ENCODE measurements at regions not wholly inside any gene's neighbourhood (a gene's known extent, or its start where the extent isn't known, plus 50 kb on each side); places are given as distances from the start of the nearest gene placed in this dataset.

GRCh38 chr4:90007494-90008167 is 113.0 kb downstream of the MMRN1 start:
- TF ChIP-seq, protein P1, sequence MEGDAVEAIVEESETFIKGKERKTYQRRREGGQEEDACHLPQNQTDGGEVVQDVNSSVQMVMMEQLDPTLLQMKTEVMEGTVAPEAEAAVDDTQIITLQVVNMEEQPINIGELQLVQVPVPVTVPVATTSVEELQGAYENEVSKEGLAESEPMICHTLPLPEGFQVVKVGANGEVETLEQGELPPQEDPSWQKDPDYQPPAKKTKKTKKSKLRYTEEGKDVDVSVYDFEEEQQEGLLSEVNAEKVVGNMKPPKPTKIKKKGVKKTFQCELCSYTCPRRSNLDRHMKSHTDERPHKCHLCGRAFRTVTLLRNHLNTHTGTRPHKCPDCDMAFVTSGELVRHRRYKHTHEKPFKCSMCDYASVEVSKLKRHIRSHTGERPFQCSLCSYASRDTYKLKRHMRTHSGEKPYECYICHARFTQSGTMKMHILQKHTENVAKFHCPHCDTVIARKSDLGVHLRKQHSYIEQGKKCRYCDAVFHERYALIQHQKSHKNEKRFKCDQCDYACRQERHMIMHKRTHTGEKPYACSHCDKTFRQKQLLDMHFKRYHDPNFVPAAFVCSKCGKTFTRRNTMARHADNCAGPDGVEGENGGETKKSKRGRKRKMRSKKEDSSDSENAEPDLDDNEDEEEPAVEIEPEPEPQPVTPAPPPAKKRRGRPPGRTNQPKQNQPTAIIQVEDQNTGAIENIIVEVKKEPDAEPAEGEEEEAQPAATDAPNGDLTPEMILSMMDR (conservative IDR thresholded peaks at IDR 0.05; ENCODE audit: low read depth, low read length) = no peak
- H3K4me3 ChIP-seq (ENCODE audit: low read depth, low read length) = no peak overlapping the region
- DNase-seq (ENCODE audit: low read depth) = no peak

GRCh38 chr4:90012918-90013317 is 114.3 kb upstream of the CCSER1 start:
- no peak for DNase-seq (ENCODE audit: low read depth)
- TF ChIP-seq, protein P1 (conservative IDR thresholded peaks at IDR 0.05; ENCODE audit: low read depth, low read length) = no peak
- H3K4me3 ChIP-seq (ENCODE audit: low read depth, low read length) = no peak overlapping the region

DNA sequence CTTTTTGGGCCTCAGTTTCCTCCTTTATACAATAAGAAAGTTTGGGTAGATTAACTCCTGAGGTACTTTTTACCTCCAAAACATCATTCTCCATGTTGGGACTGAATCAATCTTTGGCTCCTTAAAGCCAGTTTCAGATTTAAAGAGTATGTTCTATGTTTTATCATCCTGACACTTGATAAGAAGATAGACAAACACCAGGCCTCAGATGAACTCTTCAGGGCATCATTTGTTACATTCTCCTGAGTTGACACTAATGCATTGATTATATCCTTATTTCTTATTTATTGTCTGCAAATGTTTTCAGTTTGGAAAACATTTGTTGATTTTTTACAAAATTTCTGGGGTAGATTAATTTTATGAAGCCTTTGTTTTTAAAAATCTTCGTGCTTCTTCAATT is 102.7 kb upstream of the CCSER1 start:
- TF ChIP-seq, protein P1 (conservative IDR thresholded peaks at IDR 0.05; ENCODE audit: low read depth, low read length) = no peak

GRCh38 chr4:90025248-90025647 is 101.9 kb upstream of the CCSER1 start:
- H3K4me3 ChIP-seq (ENCODE audit: low read depth, low read length) = no peak overlapping the region

More for the DNA sequence above, 102.7 kb upstream of the CCSER1 start:
- no peak overlapping the region for H3K4me3 ChIP-seq (ENCODE audit: low read depth, low read length)
- DNase-seq (ENCODE audit: low read depth) = no peak

DNA sequence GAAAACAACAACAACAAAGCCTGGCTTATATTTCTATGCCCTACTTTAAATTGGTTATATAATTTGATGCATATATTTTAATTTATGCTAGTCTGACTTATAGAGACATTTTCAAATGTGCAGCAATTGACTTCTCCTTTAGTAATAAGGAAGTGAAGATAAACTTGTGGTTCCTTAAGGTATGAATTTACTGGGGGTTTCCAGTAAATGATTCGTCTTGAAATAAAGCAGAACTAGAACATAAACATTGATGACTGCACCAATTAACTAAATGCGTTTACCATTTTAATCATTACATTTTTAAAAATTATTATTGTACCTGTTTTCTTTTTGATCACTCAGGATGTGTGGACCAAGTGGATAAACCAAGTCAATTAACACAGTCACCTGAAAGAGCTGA is 99.6 kb upstream of the CCSER1 start:
- no peak for DNase-seq (ENCODE audit: low read depth)
- H3K4me3 ChIP-seq (ENCODE audit: low read depth, low read length) = no peak overlapping the region
- TF ChIP-seq, protein P1 (conservative IDR thresholded peaks at IDR 0.05; ENCODE audit: low read depth, low read length) = no peak

More at GRCh38 chr4:90025248-90025647, 101.9 kb upstream of the CCSER1 start:
- TF ChIP-seq, protein P1 (conservative IDR thresholded peaks at IDR 0.05; ENCODE audit: low read depth, low read length) = peak; percentile 44
- DNase-seq (ENCODE audit: low read depth) = peak; percentile 18

GRCh38 chr4:90028460-90028859 is 98.7 kb upstream of the CCSER1 start:
- no peak overlapping the region for H3K4me3 ChIP-seq (ENCODE audit: low read depth, low read length)
- TF ChIP-seq, protein P1 (conservative IDR thresholded peaks at IDR 0.05; ENCODE audit: low read depth, low read length) = no peak
- no peak for DNase-seq (ENCODE audit: low read depth)

GRCh38 chr4:90030202-90030601 is 97.0 kb upstream of the CCSER1 start:
- TF ChIP-seq, protein P1 (conservative IDR thresholded peaks at IDR 0.05; ENCODE audit: low read depth, low read length) = no peak

More at GRCh38 chr4:90030202-90030601, 97.0 kb upstream of the CCSER1 start:
- no peak overlapping the region for H3K4me3 ChIP-seq (ENCODE audit: low read depth, low read length)
- no peak for DNase-seq (ENCODE audit: low read depth)
